CD14-positive monocyte (primary cell): ENCODE measurements at regions not wholly inside any gene's neighbourhood (a gene's known extent, or its start where the extent isn't known, plus 50 kb on each side); places are given as distances from the start of the nearest gene placed in this dataset.

Experiments
- DNase-seq, 3 donors: peaks; one replicate each; pipeline ENCODE4 v3.0.0-alpha.2; 2011 to 2022
- H2AFZ ChIP-seq: 2 replicates; pipeline ENCODE4 v1.6.0; 2012; ENCODE audit warnings: mild to moderate bottlenecking, low read depth, low read length, inconsistent platforms; ENCODE audit not compliant: insufficient read depth, poor library complexity, severe bottlenecking
- H3K27ac ChIP-seq, 2 donors: 1 replicate in 1 of 2; 2 replicates in 1 of 2; pipeline ENCODE4 v1.5.1; 2012 to 2013; ENCODE audit warnings: low read length in 2 of 2, control low read depth in 1 of 2, inconsistent platforms in 1 of 2, low read depth in 1 of 2, mild to moderate bottlenecking in 1 of 2
- H3K27me3 ChIP-seq, 2 donors: one replicate each; pipeline versions ENCODE4 v1.6.0 to v1.6.1; 2011 to 2013; ENCODE audit warnings: low read length in 2 of 2; ENCODE audit not compliant: control insufficient read depth in 2 of 2, insufficient read depth in 2 of 2
- H3K36me3 ChIP-seq, 2 donors: replicated peaks in 1 of 2; 1 replicate in 1 of 2; 2 replicates in 1 of 2; pipeline versions ENCODE4 v1.5.1 to v1.6.1; 2012 to 2013; ENCODE audit warnings: low read length in 2 of 2, control low read depth in 1 of 2, inconsistent platforms in 1 of 2, mild to moderate bottlenecking in 1 of 2; ENCODE audit not compliant: insufficient read depth in 2 of 2, control insufficient read depth in 1 of 2
- H3K4me1 ChIP-seq, 2 donors: 1 replicate in 1 of 2; 2 replicates in 1 of 2; pipeline versions ENCODE4 v1.5.1 to v1.6.1; 2012 to 2013; ENCODE audit warnings: low read length in 2 of 2, control low read depth in 1 of 2, inconsistent platforms in 1 of 2, mild to moderate bottlenecking in 1 of 2, moderate library complexity in 1 of 2; ENCODE audit not compliant: insufficient read depth in 2 of 2, control insufficient read depth in 1 of 2
- H3K4me2 ChIP-seq: replicated peaks from 2 replicates; pipeline ENCODE3; 2012; ENCODE audit warnings: low read length, moderate library complexity, mild to moderate bottlenecking; ENCODE audit not compliant: poor library complexity, severe bottlenecking; ENCODE audit errors: extremely low read depth
- H3K4me3 ChIP-seq, 3 experiments: fragments of 200-600 bp in 1 of 3; sonication (generic) in 1 of 3; replicated peaks in 1 of 3; 1 replicate in 2 of 3; 2 replicates in 1 of 3; pipeline ENCODE4 v1.5.1; 2011 to 2013; ENCODE audit warnings: low read length in 3 of 3, mild to moderate bottlenecking in 3 of 3, control low read depth in 2 of 3, low read depth in 2 of 3, inconsistent platforms in 1 of 3, moderate library complexity in 1 of 3
- H3K79me2 ChIP-seq: 2 replicates; pipeline ENCODE4 v1.6.0; 2012; ENCODE audit warnings: mild to moderate bottlenecking, control low read depth, inconsistent platforms, low read length, moderate library complexity; ENCODE audit not compliant: insufficient read depth
- H3K9ac ChIP-seq: 2 replicates; pipeline ENCODE4 v1.6.0; 2017; ENCODE audit warnings: low read length, mild to moderate bottlenecking; ENCODE audit not compliant: insufficient read depth, poor library complexity, severe bottlenecking
- H3K9me3 ChIP-seq, 2 donors: replicated peaks in 1 of 2; 1 replicate in 1 of 2; 2 replicates in 1 of 2; pipeline versions ENCODE4 v1.5.1 to v1.6.1; 2012 to 2013; ENCODE audit warnings: low read length in 2 of 2, control low read depth in 1 of 2; ENCODE audit not compliant: control insufficient read depth in 1 of 2, insufficient read depth in 1 of 2
- H4K20me1 ChIP-seq: 2 replicates; pipeline ENCODE4 v1.6.0; 2012; ENCODE audit warnings: mild to moderate bottlenecking, low read length, control low read depth, moderate library complexity; ENCODE audit not compliant: insufficient read depth
- H3K27ac Mint-ChIP-seq, 7 donors: one replicate each; pipeline ENCODE4 v1.8.0; 2020; ENCODE audit warnings: mild to moderate bottlenecking in 7 of 7, mixed read lengths in 7 of 7, moderate library complexity in 6 of 7, inconsistent platforms in 2 of 7
- H3K27me3 Mint-ChIP-seq, 3 donors: one replicate each; pipeline ENCODE4 v1.8.0; 2021 to 2022; ENCODE audit warnings: low read depth in 3 of 3, mild to moderate bottlenecking in 3 of 3, mixed read lengths in 3 of 3, moderate library complexity in 3 of 3, inconsistent platforms in 1 of 3
- H3K36me3 Mint-ChIP-seq, 2 donors: one replicate each; pipeline ENCODE4 v1.8.0; 2020; ENCODE audit warnings: mixed read lengths in 2 of 2, inconsistent platforms in 1 of 2, mild to moderate bottlenecking in 1 of 2
- H3K4me1 Mint-ChIP-seq: one replicate; pipeline ENCODE4 v1.8.0; 2020; ENCODE audit warnings: mild to moderate bottlenecking, mixed read lengths
- H3K4me3 Mint-ChIP-seq, 2 donors: one replicate each; pipeline ENCODE4 v1.8.0; 2020; ENCODE audit warnings: mild to moderate bottlenecking in 2 of 2, mixed read lengths in 2 of 2, moderate library complexity in 1 of 2
- H3K9me3 Mint-ChIP-seq, 7 donors: one replicate each; pipeline ENCODE4 v1.8.0; 2020 to 2022; ENCODE audit warnings: mixed read lengths in 7 of 7, mild to moderate bottlenecking in 6 of 7, moderate library complexity in 6 of 7, inconsistent platforms in 2 of 7
- WGBS: methylation state at CpG from one replicate; pipeline ENCODE4 v1.1.5; 2013; ENCODE audit warnings: missing lambda C conversion rate; ENCODE audit not compliant: insufficient coverage; 5-methylcytosine and 5-hydroxymethylcytosine counted together
- intact Hi-C, 2 donors: fragments of 100-400 bp; cut with micrococcal nuclease; formaldehyde crosslinking; loops; one replicate each; pipeline versions ENCODE4 v1.15.0 to v1.15.1; 2023
- TF ChIP-seq, protein P1 (sequence below): fragments of 200-600 bp; IDR thresholded peaks from one replicate; pipeline ENCODE4 v1.8.0; 2022; ENCODE audit warnings: antibody characterized with exemption, mild to moderate bottlenecking

DNA sequence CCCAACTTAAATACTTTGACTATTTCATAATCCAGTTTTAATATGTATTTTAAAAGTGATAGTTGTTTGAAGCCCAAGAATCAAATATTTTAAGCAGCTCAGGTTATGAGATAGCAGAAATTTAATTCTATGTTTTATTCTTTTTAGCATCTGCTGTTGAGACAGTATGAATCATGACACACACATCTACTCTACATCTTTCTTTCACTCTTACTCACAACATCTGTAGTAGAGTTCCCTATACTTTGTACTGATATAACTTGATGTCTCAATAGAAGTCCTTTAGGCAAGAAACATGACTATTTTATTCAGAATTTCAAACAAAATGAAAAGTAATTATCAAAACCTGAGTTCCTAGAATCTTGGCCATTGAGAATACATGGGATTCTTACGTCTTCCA is 187.9 kb upstream of the GNPDA2 start:
- intact Hi-C loops: no loop called here
- no peaks in the 10 kb centered on the region for H3K36me3 ChIP-seq
- no peak overlapping the region for H3K4me2 ChIP-seq
- no peak overlapping the region for H3K27ac Mint-ChIP-seq
- TF ChIP-seq, protein P1, sequence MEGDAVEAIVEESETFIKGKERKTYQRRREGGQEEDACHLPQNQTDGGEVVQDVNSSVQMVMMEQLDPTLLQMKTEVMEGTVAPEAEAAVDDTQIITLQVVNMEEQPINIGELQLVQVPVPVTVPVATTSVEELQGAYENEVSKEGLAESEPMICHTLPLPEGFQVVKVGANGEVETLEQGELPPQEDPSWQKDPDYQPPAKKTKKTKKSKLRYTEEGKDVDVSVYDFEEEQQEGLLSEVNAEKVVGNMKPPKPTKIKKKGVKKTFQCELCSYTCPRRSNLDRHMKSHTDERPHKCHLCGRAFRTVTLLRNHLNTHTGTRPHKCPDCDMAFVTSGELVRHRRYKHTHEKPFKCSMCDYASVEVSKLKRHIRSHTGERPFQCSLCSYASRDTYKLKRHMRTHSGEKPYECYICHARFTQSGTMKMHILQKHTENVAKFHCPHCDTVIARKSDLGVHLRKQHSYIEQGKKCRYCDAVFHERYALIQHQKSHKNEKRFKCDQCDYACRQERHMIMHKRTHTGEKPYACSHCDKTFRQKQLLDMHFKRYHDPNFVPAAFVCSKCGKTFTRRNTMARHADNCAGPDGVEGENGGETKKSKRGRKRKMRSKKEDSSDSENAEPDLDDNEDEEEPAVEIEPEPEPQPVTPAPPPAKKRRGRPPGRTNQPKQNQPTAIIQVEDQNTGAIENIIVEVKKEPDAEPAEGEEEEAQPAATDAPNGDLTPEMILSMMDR: no peak
- H3K27me3 Mint-ChIP-seq: no peaks in the 10 kb centered on the region
- H3K4me3 Mint-ChIP-seq: no peak overlapping the region
- no peaks in the 10 kb centered on the region for H4K20me1 ChIP-seq
- H2AFZ ChIP-seq: no peak overlapping the region
- peaks cover 6% of the 10 kb centered on the region for H3K4me1 Mint-ChIP-seq
- no peak overlapping the region for H3K9ac ChIP-seq
- no peaks in the 10 kb centered on the region for H3K27me3 ChIP-seq
- no peaks in the 10 kb centered on the region for H3K4me1 ChIP-seq
- no peaks in the 10 kb centered on the region for H3K36me3 Mint-ChIP-seq
- peaks cover 0 to 2% (median 0%) of the 10 kb centered on the region in 7 donors for H3K9me3 Mint-ChIP-seq
- no peak for DNase-seq
- no peaks in the 10 kb centered on the region for H3K9me3 ChIP-seq
- H3K79me2 ChIP-seq: no peaks in the 10 kb centered on the region
- H3K27ac ChIP-seq: no peak overlapping the region
- H3K4me3 ChIP-seq: no peak overlapping the region
- no CpG with 5 or more reads among the region's 1 CpG for WGBS

DNA sequence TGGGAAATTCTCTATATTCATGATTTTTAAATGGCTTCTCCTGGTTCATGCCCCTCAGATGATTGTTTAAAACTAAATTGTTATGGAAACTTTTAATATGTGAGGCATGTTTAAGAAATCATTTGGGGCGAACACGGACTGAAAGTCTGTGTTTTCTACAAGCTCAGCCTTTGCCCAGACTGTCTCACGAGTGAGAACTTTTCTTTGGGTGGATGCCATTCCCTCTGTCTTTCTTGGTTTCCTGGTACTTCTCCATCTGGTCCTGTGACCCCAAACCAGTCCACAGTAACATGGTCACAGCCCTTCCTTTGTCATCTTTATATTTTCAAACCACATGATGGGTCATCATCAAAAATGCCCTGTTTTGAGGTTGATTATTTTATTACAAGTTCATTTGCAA is 186.6 kb upstream of the GNPDA2 start:
- Mint-ChIP-seq H3K27ac (no peak overlapping the region), H3K36me3 (no peaks in the 10 kb centered on the region), H3K4me1 (peaks cover 6% of the 10 kb centered on the region), H3K4me3 (no peak overlapping the region), H3K27me3 (no peaks in the 10 kb centered on the region), H3K9me3 (no peaks in the 10 kb centered on the region)
- no peaks in the 10 kb centered on the region for H3K36me3 ChIP-seq
- no peak overlapping the region for H3K27ac ChIP-seq
- no peaks in the 10 kb centered on the region for H3K79me2 ChIP-seq
- H3K9me3 ChIP-seq: no peaks in the 10 kb centered on the region
- 94% methylated on average over 2 of the region's 3 CpGs for WGBS
- H3K4me2 ChIP-seq: no peak overlapping the region
- no peaks in the 10 kb centered on the region for H3K27me3 ChIP-seq
- TF ChIP-seq, protein P1: no peak
- H3K4me1 ChIP-seq: no peaks in the 10 kb centered on the region
- H3K4me3 ChIP-seq: no peak overlapping the region
- intact Hi-C loops: no loop called here
- no peak overlapping the region for H2AFZ ChIP-seq
- DNase-seq: no peak
- no peaks in the 10 kb centered on the region for H4K20me1 ChIP-seq
- no peak overlapping the region for H3K9ac ChIP-seq
